WI38 (cell line): ENCODE measurements at regions not wholly inside any gene's neighbourhood (a gene's known extent, or its start where the extent isn't known, plus 50 kb on each side); places are given as distances from the start of the nearest gene placed in this dataset.
"Not testable (repeated sequence)": the region's sequence is repeated elsewhere in the genome, so short reads cannot be mapped to it uniquely, and the experiment has no call there.

Experiments used
- H3K4me3 ChIP-seq: 2 replicates; pipeline ENCODE4 v1.5.1; 2011; ENCODE audit warnings: low read depth, mild to moderate bottlenecking, control low read depth, low read length
- CTCF ChIP-seq: IDR thresholded peaks from 2 replicates; pipeline ENCODE4 v1.5.1; 2012; ENCODE audit warnings: low read depth, mild to moderate bottlenecking, control low read depth, low read length

GRCh38 chr5:125897089-125897488 is 526.1 kb upstream of the GRAMD2B start:
- TF ChIP-seq CTCF, result no peak
- no peak overlapping the region for H3K4me3 ChIP-seq

- TF ChIP-seq CTCF, result no peak
- H3K4me3 ChIP-seq, result no peak overlapping the region
These were observed 524.3 kb upstream of the GRAMD2B start for GRCh38 chr5:125898851-125899405.

- H3K4me3 ChIP-seq, result no peak overlapping the region
- no peak for TF ChIP-seq CTCF
These were observed 511.2 kb upstream of the GRAMD2B start for GRCh38 chr5:125912028-125912427.

GRCh38 chr5:125913200-125913599 is 510.0 kb upstream of the GRAMD2B start:
- no peak for TF ChIP-seq CTCF
- H3K4me3 ChIP-seq, result no peak overlapping the region

- H3K4me3 ChIP-seq, result no peak overlapping the region
- no peak for TF ChIP-seq CTCF
These were observed 508.7 kb upstream of the GRAMD2B start for GRCh38 chr5:125914471-125914870.

GRCh38 chr5:125923958-125924357 is 499.3 kb upstream of the GRAMD2B start:
- not testable (repeated sequence) for H3K4me3 ChIP-seq

GRCh38 chr5:125926172-125926571 is 497.0 kb upstream of the GRAMD2B start:
- no peak for TF ChIP-seq CTCF
- no peak overlapping the region for H3K4me3 ChIP-seq

GRCh38 chr5:125928663-125929062 is 494.5 kb upstream of the GRAMD2B start:
- H3K4me3 ChIP-seq, result no peak overlapping the region
- TF ChIP-seq CTCF, result no peak
